ENCODE measurements at regions not wholly inside any gene's neighbourhood (a gene's known extent, or its start where the extent isn't known, plus 50 kb on each side); places are given as distances from the start of the nearest gene placed in this dataset.

DNA sequence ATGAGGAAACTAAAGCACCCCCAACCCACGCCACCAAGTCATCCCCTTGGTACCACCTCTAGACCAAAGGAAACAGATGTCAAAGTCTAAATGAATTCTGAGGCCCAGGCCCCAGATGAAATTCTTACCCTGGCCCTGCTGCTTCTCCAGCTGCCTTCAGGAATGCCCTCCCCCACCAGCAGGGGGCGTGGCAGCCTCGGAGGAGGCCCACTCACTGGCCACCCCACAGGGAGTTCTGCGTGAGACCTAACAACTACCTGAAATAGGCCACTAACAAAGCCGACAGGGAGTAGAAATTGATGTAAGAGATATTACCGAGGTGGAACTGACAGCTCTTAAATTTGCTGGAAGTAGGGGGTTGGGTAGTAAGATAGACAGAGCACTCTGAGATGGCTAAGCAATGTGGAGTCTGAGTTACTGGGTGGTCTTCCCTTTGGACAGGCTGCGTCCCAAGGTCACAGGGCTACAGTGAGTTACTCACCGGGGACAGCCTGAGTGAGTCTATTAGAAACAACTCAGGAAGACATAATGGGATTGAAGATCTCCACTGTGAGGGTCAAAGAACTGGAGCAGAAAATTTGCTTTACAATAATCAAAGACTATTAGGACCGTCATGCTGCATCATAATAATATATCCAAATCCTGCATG, 240.7 kb downstream of the SHOX2 start:
- Histone ChIP-seq H3K4me3 (no peak overlapping the region), H3K27ac (no peak overlapping the region), H3K27me3 (no peaks in the 10 kb centered on the region), H3K9me3 (no peaks in the 10 kb centered on the region), H3K36me3 (ENCODE audit: low read depth, missing control alignments) (no peaks in the 10 kb centered on the region), H3K4me1 (no peaks in the 10 kb centered on the region)
- TF ChIP-seq, protein P1, sequence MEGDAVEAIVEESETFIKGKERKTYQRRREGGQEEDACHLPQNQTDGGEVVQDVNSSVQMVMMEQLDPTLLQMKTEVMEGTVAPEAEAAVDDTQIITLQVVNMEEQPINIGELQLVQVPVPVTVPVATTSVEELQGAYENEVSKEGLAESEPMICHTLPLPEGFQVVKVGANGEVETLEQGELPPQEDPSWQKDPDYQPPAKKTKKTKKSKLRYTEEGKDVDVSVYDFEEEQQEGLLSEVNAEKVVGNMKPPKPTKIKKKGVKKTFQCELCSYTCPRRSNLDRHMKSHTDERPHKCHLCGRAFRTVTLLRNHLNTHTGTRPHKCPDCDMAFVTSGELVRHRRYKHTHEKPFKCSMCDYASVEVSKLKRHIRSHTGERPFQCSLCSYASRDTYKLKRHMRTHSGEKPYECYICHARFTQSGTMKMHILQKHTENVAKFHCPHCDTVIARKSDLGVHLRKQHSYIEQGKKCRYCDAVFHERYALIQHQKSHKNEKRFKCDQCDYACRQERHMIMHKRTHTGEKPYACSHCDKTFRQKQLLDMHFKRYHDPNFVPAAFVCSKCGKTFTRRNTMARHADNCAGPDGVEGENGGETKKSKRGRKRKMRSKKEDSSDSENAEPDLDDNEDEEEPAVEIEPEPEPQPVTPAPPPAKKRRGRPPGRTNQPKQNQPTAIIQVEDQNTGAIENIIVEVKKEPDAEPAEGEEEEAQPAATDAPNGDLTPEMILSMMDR (IDR thresholded peaks at IDR 0.05), result peak in 1 of 3 experiments; percentile 43
- no peak for TF ChIP-seq POLR2A (IDR thresholded peaks at IDR 0.05)
- WGBS, 2 donors, result 58 to 76% methylated on average over 7 to 9 of the region's 9 CpGs
- intact Hi-C loops (cut with DNase I; ENCODE audit: low total_unique reads), result no loop called here
- peak; percentile 45 for DNase-seq

DNA sequence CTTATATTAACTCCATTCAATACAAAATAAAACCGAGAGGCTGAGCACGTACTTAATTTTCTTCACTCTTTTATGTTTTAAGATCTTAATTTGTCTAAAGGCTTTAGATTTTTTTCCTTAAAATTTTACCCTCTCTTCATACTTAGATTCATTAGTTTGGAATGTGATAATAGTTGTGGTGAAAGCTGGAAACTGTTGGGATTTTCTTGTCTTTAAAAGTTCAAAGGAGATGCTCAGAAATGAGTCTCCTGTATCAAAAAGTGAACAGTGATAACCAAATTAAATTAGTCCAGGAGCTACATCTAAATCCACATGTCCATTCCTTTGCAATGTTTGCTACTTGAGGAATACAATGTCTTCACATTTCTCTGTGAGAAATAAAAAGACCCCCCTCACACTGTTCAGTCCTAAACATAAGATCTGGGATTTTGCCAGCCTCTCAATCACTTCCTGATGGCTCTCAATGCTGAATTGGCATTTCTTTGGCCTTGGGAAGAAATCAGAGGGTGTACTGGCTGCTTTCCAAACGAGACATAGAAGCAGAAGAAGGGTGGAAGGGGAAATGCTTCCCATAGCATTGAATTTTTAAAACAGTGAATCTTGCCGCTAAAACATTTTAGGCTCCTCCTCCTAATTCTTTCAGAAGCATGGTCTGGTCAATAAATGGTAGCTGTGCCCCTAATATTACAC, 245.0 kb downstream of the SHOX2 start:
- WGBS, 2 donors, result 69 to 74% methylated on average over 4 of the region's 4 CpGs
- TF ChIP-seq, protein P1 (IDR thresholded peaks at IDR 0.05), result no peak
- no peak for TF ChIP-seq POLR2A (IDR thresholded peaks at IDR 0.05)
- DNase-seq, result no peak
- no peaks in the 10 kb centered on the region for H3K4me1 ChIP-seq
- no peaks in the 10 kb centered on the region for H3K27me3 ChIP-seq
- intact Hi-C loops (cut with DNase I; ENCODE audit: low total_unique reads), result no loop called here
- no peaks in the 10 kb centered on the region for H3K36me3 ChIP-seq (ENCODE audit: low read depth, missing control alignments)
- no peaks in the 10 kb centered on the region for H3K9me3 ChIP-seq
- H3K4me3 ChIP-seq, result no peak overlapping the region
- no peak overlapping the region for H3K27ac ChIP-seq

DNA sequence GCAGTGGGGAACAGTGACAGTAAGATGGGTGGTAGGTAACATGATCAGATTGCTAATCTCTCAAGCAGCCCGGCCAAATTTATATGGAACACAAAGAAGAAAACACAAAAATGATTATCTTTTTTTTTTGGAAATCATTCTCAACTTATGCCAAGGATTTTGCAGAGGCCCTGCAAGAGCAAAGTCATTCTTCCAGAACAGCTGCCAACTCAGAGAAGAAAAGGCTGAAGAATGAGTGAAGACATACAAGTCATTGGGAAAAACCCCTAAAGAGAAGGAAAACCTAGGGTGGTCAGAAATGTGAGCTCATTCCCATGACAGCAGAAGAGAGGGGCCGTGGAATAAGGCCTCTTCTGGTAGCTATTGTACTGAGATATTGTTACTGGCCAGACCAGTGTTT, 246.7 kb downstream of the SHOX2 start:
- Histone ChIP-seq H3K27ac (no peak overlapping the region), H3K4me1 (no peaks in the 10 kb centered on the region), H3K9me3 (no peaks in the 10 kb centered on the region), H3K36me3 (ENCODE audit: low read depth, missing control alignments) (no peaks in the 10 kb centered on the region), H3K4me3 (no peak overlapping the region), H3K27me3 (no peaks in the 10 kb centered on the region)
- no peak for DNase-seq
- no peak for TF ChIP-seq POLR2A (IDR thresholded peaks at IDR 0.05)
- TF ChIP-seq, protein P1 (IDR thresholded peaks at IDR 0.05), result no peak
- intact Hi-C loops (cut with DNase I; ENCODE audit: low total_unique reads), result no loop called here
- WGBS, 2 donors, result 66 to 69% methylated on average over 2 of the region's 2 CpGs

DNA sequence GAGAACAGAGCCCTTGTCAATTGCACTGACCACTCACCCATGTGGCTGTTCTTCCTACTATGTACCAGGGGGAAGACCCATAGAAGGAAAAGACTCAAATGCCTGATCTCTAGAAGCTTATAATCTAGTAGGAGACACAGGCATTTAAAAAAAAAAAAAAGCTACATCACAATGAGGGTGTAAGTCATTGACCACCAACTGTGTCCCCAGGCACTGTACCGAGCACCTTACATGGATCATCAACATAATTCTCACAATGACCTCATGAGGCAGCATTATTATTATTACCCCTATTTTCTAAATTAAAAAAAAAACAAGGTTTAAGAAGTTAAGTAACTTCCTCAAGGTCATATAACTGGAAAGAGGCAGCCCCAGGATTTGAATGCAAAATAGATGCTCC, 247.4 kb downstream of the SHOX2 start:
- no peaks in the 10 kb centered on the region for H3K36me3 ChIP-seq (ENCODE audit: low read depth, missing control alignments)
- H3K9me3 ChIP-seq, result no peaks in the 10 kb centered on the region
- H3K27ac ChIP-seq, result no peak overlapping the region
- H3K4me1 ChIP-seq, result no peaks in the 10 kb centered on the region
- DNase-seq, result no peak
- 86 to 91% methylated on average over 1 of the region's 1 CpG for WGBS, 2 donors
- no peak for TF ChIP-seq POLR2A (IDR thresholded peaks at IDR 0.05)
- TF ChIP-seq, protein P1 (IDR thresholded peaks at IDR 0.05), result no peak
- H3K27me3 ChIP-seq, result no peaks in the 10 kb centered on the region
- no peak overlapping the region for H3K4me3 ChIP-seq
- intact Hi-C loops (cut with DNase I; ENCODE audit: low total_unique reads), result no loop called here

DNA sequence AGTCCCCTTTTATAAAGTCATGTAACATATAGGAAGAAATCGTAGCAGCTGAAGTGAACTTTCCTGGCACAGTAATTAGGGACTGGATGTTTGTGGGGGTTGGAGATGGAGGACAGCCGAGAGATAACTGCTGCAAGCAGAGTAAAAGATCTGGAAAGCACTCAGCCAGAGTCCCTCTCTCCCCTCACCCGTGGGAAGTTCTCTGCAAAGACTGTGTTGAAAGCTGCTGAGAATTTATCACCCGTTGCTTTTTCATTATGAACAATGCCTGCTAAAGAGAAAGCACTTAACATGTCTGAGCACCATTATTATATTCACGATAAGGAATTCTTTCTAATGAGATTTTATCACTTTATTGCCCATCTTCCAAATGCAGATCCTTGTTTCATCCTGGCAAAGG, 248.8 kb downstream of the SHOX2 start:
- no peaks in the 10 kb centered on the region for H3K27me3 ChIP-seq
- no peaks in the 10 kb centered on the region for H3K9me3 ChIP-seq
- no peak overlapping the region for H3K27ac ChIP-seq
- no peak for TF ChIP-seq POLR2A (IDR thresholded peaks at IDR 0.05)
- TF ChIP-seq, protein P1 (IDR thresholded peaks at IDR 0.05), result no peak
- H3K36me3 ChIP-seq (ENCODE audit: low read depth, missing control alignments), result no peaks in the 10 kb centered on the region
- no peak overlapping the region for H3K4me3 ChIP-seq
- H3K4me1 ChIP-seq, result no peaks in the 10 kb centered on the region
- WGBS, 2 donors, result 22 to 33% methylated on average over 5 of the region's 5 CpGs
- no peak for DNase-seq
- intact Hi-C loops (cut with DNase I; ENCODE audit: low total_unique reads), result no loop called here

Measured in testis (tissue), 2 donors.